DND-41 (cell line): ENCODE measurements at regions not wholly inside any gene's neighbourhood (a gene's known extent, or its start where the extent isn't known, plus 50 kb on each side); places are given as distances from the start of the nearest gene placed in this dataset.

ENCODE experiments used
- ATAC-seq: fragments of 200-7000 bp; cut with Tn5 transposase; 3 replicates; pipeline ENCODE4 v1.9.1; 2021; ENCODE audit warnings: low read depth; ENCODE audit not compliant: insufficient read depth
- DNase-seq: peaks from one replicate; pipeline ENCODE4 v3.0.0-alpha.2; 2020
- H2AFZ ChIP-seq: 2 replicates; pipeline ENCODE4 v1.6.0; 2012; ENCODE audit warnings: low read depth, low read length
- H3K27ac ChIP-seq: 2 replicates; pipeline ENCODE4 v1.5.1; 2012; ENCODE audit warnings: low read length, inconsistent platforms
- H3K27me3 ChIP-seq: fragments of 200-600 bp; sonication (generic); 2 replicates; pipeline ENCODE4 v1.6.0; 2012; ENCODE audit warnings: low read length, mild to moderate bottlenecking, inconsistent platforms; ENCODE audit not compliant: insufficient read depth, poor library complexity
- H3K36me3 ChIP-seq: 2 replicates; pipeline ENCODE4 v1.5.1; 2012; ENCODE audit warnings: low read length, inconsistent platforms; ENCODE audit not compliant: insufficient read depth
- H3K4me1 ChIP-seq: 2 replicates; pipeline ENCODE4 v1.5.1; 2012; ENCODE audit warnings: mild to moderate bottlenecking, low read length; ENCODE audit not compliant: insufficient read depth
- H3K4me2 ChIP-seq: 2 replicates; pipeline ENCODE4 v1.6.0; 2012; ENCODE audit warnings: mild to moderate bottlenecking, moderate library complexity, low read length, inconsistent platforms; ENCODE audit not compliant: insufficient read depth
- H3K4me3 ChIP-seq, 2 experiments: fragments of 200-600 bp in 1 of 2; shearing (Covaris generic) in 1 of 2; 2 replicates each; pipeline ENCODE4 v1.5.1; 2012 to 2016; ENCODE audit warnings: inconsistent platforms in 2 of 2, low read length in 2 of 2, mild to moderate bottlenecking in 2 of 2, low read depth in 1 of 2, moderate library complexity in 1 of 2
- H3K79me2 ChIP-seq: 2 replicates; pipeline ENCODE4 v1.6.0; 2012; ENCODE audit warnings: low read length, inconsistent platforms; ENCODE audit not compliant: insufficient read depth
- H3K9ac ChIP-seq: 2 replicates; pipeline ENCODE4 v1.6.0; 2012; ENCODE audit warnings: low read depth, mild to moderate bottlenecking, inconsistent platforms, low read length, moderate library complexity
- H3K9me3 ChIP-seq: 2 replicates; pipeline ENCODE4 v1.5.1; 2012; ENCODE audit warnings: low read length, moderate library complexity, mild to moderate bottlenecking, inconsistent platforms; ENCODE audit not compliant: insufficient read depth, severe bottlenecking
- H4K20me1 ChIP-seq: 2 replicates; pipeline ENCODE4 v1.6.0; 2012; ENCODE audit warnings: low read length; ENCODE audit not compliant: insufficient read depth
- CTCF ChIP-seq: IDR thresholded peaks from 2 replicates; pipeline ENCODE4 v1.5.1; 2012; ENCODE audit warnings: borderline replicate concordance, low read length, moderate library complexity, mild to moderate bottlenecking; ENCODE audit not compliant: poor library complexity, severe bottlenecking; ENCODE audit errors: extremely low read depth
- EZH2 ChIP-seq: IDR thresholded peaks from 3 replicates; pipeline ENCODE4 v1.6.1; 2012; ENCODE audit warnings: borderline replicate concordance, low read depth, mild to moderate bottlenecking, moderate library complexity, low read length, inconsistent platforms; ENCODE audit not compliant: severe bottlenecking

DNA sequence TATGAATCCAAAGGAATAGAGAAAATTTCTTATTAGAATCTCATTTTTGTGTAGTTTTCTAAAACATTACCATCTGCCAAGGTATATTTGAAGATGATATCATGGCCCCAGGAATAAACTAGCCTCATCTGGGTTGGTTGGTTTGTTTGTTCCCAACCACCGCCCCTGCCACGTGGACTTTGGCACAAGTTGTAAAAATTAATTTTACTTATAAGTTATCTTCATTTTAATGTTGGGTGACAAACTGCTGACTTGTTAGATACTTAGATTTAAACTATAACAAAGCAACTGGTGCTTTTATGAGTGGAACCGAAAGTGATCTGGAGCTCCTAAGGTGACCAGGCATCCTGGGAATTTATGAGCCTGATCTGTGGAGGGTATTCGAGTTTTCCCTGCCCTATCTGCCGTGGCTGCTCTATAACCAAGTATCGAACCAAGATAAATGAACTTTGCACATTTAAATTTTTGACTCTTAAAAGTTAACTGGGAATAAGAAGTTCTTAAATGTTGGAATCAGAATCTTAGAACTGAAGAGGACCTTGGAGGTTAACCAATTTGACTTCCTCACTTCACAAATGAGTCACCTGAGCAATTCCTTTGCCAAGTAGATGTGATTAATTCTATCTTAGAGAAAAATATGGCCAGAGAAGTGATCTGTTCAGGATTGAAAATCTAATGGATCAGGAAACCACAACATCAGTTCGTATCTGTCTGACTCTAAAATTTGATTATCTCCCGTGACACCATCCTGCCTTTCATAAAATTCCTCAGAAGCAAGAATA, 129.1 kb upstream of the ARHGAP42 start:
- H3K9me3 ChIP-seq, result no peaks in the 10 kb centered on the region
- DNase-seq, result no peak
- no peak for ATAC-seq
- no peak overlapping the region for H3K4me2 ChIP-seq
- H3K9ac ChIP-seq, result no peak overlapping the region
- H4K20me1 ChIP-seq, result no peaks in the 10 kb centered on the region
- H3K4me3 ChIP-seq, result no peak overlapping the region
- H3K27me3 ChIP-seq, result no peaks in the 10 kb centered on the region
- H3K4me1 ChIP-seq, result no peaks in the 10 kb centered on the region
- H2AFZ ChIP-seq, result no peak overlapping the region
- no peak overlapping the region for H3K27ac ChIP-seq
- H3K79me2 ChIP-seq, result no peaks in the 10 kb centered on the region
- TF ChIP-seq EZH2, result no peak
- no peak for TF ChIP-seq CTCF
- H3K36me3 ChIP-seq, result no peaks in the 10 kb centered on the region

DNA sequence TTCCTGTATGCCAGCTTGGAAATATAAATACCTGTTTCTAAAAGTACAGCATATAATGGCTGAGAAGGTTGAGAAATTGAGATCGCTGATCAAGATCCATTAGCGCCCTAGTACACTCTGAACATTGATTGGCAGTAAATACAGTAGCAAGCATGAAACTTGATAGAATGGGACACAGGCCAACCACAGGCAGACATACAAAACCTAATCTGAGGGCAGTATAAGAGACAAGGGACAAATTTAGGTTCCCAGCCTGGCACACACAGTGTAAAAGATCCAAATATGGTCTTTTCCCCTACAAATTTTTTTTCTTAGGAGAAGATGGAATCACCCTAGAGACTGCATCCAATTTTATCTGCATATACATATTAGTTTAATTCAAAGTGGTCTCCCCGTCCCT, 126.5 kb upstream of the ARHGAP42 start:
- no peaks in the 10 kb centered on the region for H3K79me2 ChIP-seq
- H3K27ac ChIP-seq, result no peak overlapping the region
- DNase-seq, result no peak
- H3K4me1 ChIP-seq, result no peaks in the 10 kb centered on the region
- no peaks in the 10 kb centered on the region for H3K36me3 ChIP-seq
- ATAC-seq, result no peak
- H3K9me3 ChIP-seq, result no peaks in the 10 kb centered on the region
- H4K20me1 ChIP-seq, result no peaks in the 10 kb centered on the region
- no peaks in the 10 kb centered on the region for H3K27me3 ChIP-seq
- TF ChIP-seq EZH2, result no peak
- TF ChIP-seq CTCF, result no peak
- H3K4me3 ChIP-seq, result no peak overlapping the region
- H2AFZ ChIP-seq, result no peak overlapping the region
- H3K4me2 ChIP-seq, result no peak overlapping the region
- H3K9ac ChIP-seq, result no peak overlapping the region

DNA sequence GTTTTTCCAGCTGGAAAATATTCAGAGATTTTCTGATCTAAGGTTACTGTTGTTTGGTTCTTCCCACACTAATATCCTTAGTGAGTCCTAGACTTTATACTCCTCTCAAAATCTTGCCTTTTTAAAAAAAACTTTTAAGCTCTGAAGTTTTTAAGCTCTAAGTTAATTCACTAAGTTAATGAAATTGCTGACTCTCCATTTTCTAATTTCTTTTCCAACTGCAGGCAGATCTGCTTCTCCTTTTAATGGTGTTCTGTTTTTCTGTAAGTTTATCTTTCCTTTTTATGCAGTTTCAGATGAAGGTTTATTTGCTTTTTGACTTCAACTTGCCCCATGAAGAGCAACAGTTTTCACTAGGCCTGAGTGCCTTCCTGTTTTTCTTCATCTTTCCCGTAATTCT, 125.8 kb upstream of the ARHGAP42 start:
- Histone ChIP-seq H3K4me1 (no peaks in the 10 kb centered on the region), H3K4me2 (no peak overlapping the region), H3K27me3 (no peaks in the 10 kb centered on the region), H3K9ac (no peak overlapping the region), H2AFZ (no peak overlapping the region), H3K27ac (no peak overlapping the region), H4K20me1 (no peaks in the 10 kb centered on the region), H3K9me3 (no peaks in the 10 kb centered on the region), H3K79me2 (no peaks in the 10 kb centered on the region), H3K4me3 (no peak overlapping the region), H3K36me3 (no peaks in the 10 kb centered on the region)
- no peak for DNase-seq
- no peak for TF ChIP-seq CTCF
- TF ChIP-seq EZH2, result no peak
- no peak for ATAC-seq

GRCh38 chr11:100562128-100562527, 125.0 kb upstream of the ARHGAP42 start:
- no peak for ATAC-seq
- H3K4me2 ChIP-seq, result no peak overlapping the region
- H2AFZ ChIP-seq, result no peak overlapping the region
- TF ChIP-seq EZH2, result no peak
- no peak for TF ChIP-seq CTCF
- H3K4me3 ChIP-seq, result no peak overlapping the region
- H4K20me1 ChIP-seq, result no peaks in the 10 kb centered on the region
- no peak for DNase-seq
- no peak overlapping the region for H3K27ac ChIP-seq
- no peak overlapping the region for H3K9ac ChIP-seq
- no peaks in the 10 kb centered on the region for H3K9me3 ChIP-seq
- H3K36me3 ChIP-seq, result no peaks in the 10 kb centered on the region
- no peaks in the 10 kb centered on the region for H3K79me2 ChIP-seq
- no peaks in the 10 kb centered on the region for H3K4me1 ChIP-seq
- no peaks in the 10 kb centered on the region for H3K27me3 ChIP-seq
